HCT116 (cell line): ENCODE measurements at regions not wholly inside any gene's neighbourhood (a gene's known extent, or its start where the extent isn't known, plus 50 kb on each side); places are given as distances from the start of the nearest gene placed in this dataset.

Experiments used
- ATAC-seq: fragments of 200-7000 bp; cut with Tn5 transposase; 2 replicates; pipeline ENCODE4 v1.9.1; 2020; ENCODE audit warnings: mild to moderate bottlenecking, moderate library complexity
- BruUV-seq: library from RNA; stranded (reverse); fragments of 400-500 nt; replicated peaks from 2 replicates; lab custom pipeline; 2021; lab: Mats Ljungman, UMichigan
- CTCF ChIA-PET: fragments of 300-600 bp; sonication (Branson Sonifier 250); formaldehyde crosslinking; loops from one replicate; lab custom pipeline; 2021; ENCODE audit warnings: antibody characterized with exemption; lab: Charles Lee
- POLR2A ChIA-PET: fragments of 300-600, 350-600 bp; sonication (Branson Sonifier 250); formaldehyde crosslinking; loops from one replicate; lab custom pipeline; 2021; ENCODE audit warnings: antibody characterized with exemption; lab: Charles Lee
- RAD21 ChIA-PET, 2 experiments: fragments of 300-600 bp; sonication (Branson Sonifier 250); formaldehyde crosslinking; loops; one replicate each; lab custom pipeline; 2023; ENCODE audit warnings: low total read pairs in 2 of 2; ENCODE audit not compliant: uncharacterized antibody in 2 of 2, unreplicated experiment in 2 of 2, low non-redundant PET in 1 of 2; lab: Charles Lee
- DNase-seq: peaks from one replicate; pipeline ENCODE4 v3.0.0-alpha.2; 2010; ENCODE audit warnings: low read depth, low spot score
- H2AFZ ChIP-seq: fragments of 200-600 bp; shearing (Covaris generic), sonication (generic); 2 replicates; pipeline ENCODE4 v1.6.1; 2017; ENCODE audit warnings: low read depth, mixed run types, mixed read lengths, antibody characterized with exemption, low read length; ENCODE audit not compliant: poor library complexity, severe bottlenecking
- H3K27ac ChIP-seq: 2 replicates; pipeline ENCODE4 v1.5.1; 2012; ENCODE audit warnings: low read depth, low read length
- H3K27me3 ChIP-seq: fragments of 200-600 bp; sonication (generic); 2 replicates; pipeline ENCODE4 v1.6.1; 2016; ENCODE audit warnings: mixed run types, low read length, mixed read lengths; ENCODE audit not compliant: insufficient read depth
- H3K36me3 ChIP-seq, 2 experiments: fragments of 200-500 bp in 1 of 2; fragments of 200-600 bp in 1 of 2; sonication (Bioruptor generic) in 1 of 2; sonication (generic) in 1 of 2; 2 replicates each; pipeline versions ENCODE4 v1.5.1 to v1.6.1; 2014 to 2016; ENCODE audit warnings: low read length in 2 of 2, inconsistent platforms in 1 of 2, mixed read lengths in 1 of 2, mixed run types in 1 of 2; ENCODE audit not compliant: insufficient read depth in 2 of 2, control insufficient read depth in 1 of 2
- H3K4me1 ChIP-seq, 2 experiments: fragments of 200-600 bp in 1 of 2; sonication (generic) in 1 of 2; 2 replicates each; pipeline versions ENCODE4 v1.5.1 to v1.6.1; 2012 to 2017; ENCODE audit warnings: low read length in 2 of 2, inconsistent platforms in 1 of 2, mild to moderate bottlenecking in 1 of 2, mixed read lengths in 1 of 2, mixed run types in 1 of 2, moderate library complexity in 1 of 2; ENCODE audit not compliant: insufficient read depth in 2 of 2, control insufficient read depth in 1 of 2
- H3K4me2 ChIP-seq: fragments of 200-600 bp; sonication (generic); 2 replicates; pipeline ENCODE4 v1.6.1; 2017; ENCODE audit warnings: mixed run types, low read length, mixed read lengths
- H3K4me3 ChIP-seq, 2 experiments: fragments of 200-600 bp in 1 of 2; sonication (generic) in 1 of 2; replicated peaks in 1 of 2; 2 replicates each; pipeline ENCODE4 v1.5.1; 2011 to 2016; ENCODE audit warnings: low read length in 2 of 2, control low read depth in 1 of 2, low read depth in 1 of 2, mild to moderate bottlenecking in 1 of 2, mixed read lengths in 1 of 2, mixed run types in 1 of 2
- H3K79me2 ChIP-seq: fragments of 200-600 bp; sonication (generic); 2 replicates; pipeline ENCODE4 v1.6.1; 2017; ENCODE audit warnings: mild to moderate bottlenecking, mixed run types, low read length, moderate library complexity, mixed read lengths; ENCODE audit not compliant: insufficient read depth
- H3K9ac ChIP-seq: fragments of 200-600 bp; sonication (generic); 2 replicates; pipeline ENCODE4 v1.6.1; 2016; ENCODE audit warnings: low read length, mixed read lengths
- H3K9me2 ChIP-seq: fragments of 200-600 bp; sonication (generic), shearing (Covaris generic); 2 replicates; pipeline ENCODE4 v1.6.1; 2017; ENCODE audit warnings: mixed run types, mild to moderate bottlenecking, moderate library complexity; ENCODE audit not compliant: insufficient read depth
- H3K9me3 ChIP-seq, 2 experiments: fragments of 200-500 bp in 1 of 2; fragments of 200-600 bp in 1 of 2; sonication (Bioruptor generic) in 1 of 2; sonication (generic) in 1 of 2; 2 replicates each; pipeline ENCODE4 v1.6.1; 2014 to 2017; ENCODE audit warnings: low read length in 2 of 2, mixed read lengths in 2 of 2, inconsistent platforms in 1 of 2, low read depth in 1 of 2, mild to moderate bottlenecking in 1 of 2, mixed run types in 1 of 2, moderate library complexity in 1 of 2; ENCODE audit not compliant: control insufficient read depth in 1 of 2, insufficient read depth in 1 of 2
- H4K20me1 ChIP-seq: fragments of 200-600 bp; sonication (generic), shearing (Covaris generic); 2 replicates; pipeline ENCODE4 v1.6.1; 2017; ENCODE audit warnings: mixed run types, mild to moderate bottlenecking, moderate library complexity; ENCODE audit not compliant: insufficient read depth
- ELF1 ChIP-seq: IDR thresholded peaks from 2 replicates; pipeline ENCODE4 v1.6.1; 2012; ENCODE audit warnings: low read depth, borderline replicate concordance
- EZH2phosphoT487 ChIP-seq: fragments of 200-600 bp; IDR thresholded peaks from 2 replicates; pipeline ENCODE4 v1.6.1; 2018; ENCODE audit warnings: antibody characterized with exemption, borderline replicate concordance
- POLR2A ChIP-seq: IDR thresholded peaks from 2 replicates; pipeline ENCODE4 v1.7.0; 2011; ENCODE audit warnings: borderline replicate concordance; ENCODE audit not compliant: insufficient read depth, insufficient read length; ENCODE audit errors: extremely low read depth
- POLR2AphosphoS5 ChIP-seq: IDR thresholded peaks from 2 replicates; pipeline ENCODE4 v1.6.1; 2011; ENCODE audit warnings: mild to moderate bottlenecking, low read depth, low read length, moderate library complexity
- RAD21 ChIP-seq: IDR thresholded peaks from 2 replicates; pipeline ENCODE4 v1.6.1; 2012; ENCODE audit warnings: low read depth, mild to moderate bottlenecking
- YY1 ChIP-seq: IDR thresholded peaks from 2 replicates; pipeline ENCODE4 v1.6.1; 2011; ENCODE audit warnings: low read length, low read depth, moderate library complexity, mild to moderate bottlenecking; ENCODE audit not compliant: insufficient replicate concordance; ENCODE audit errors: extremely low read depth
- intact Hi-C: fragments of 100-400 bp; cut with micrococcal nuclease; formaldehyde crosslinking; loops from 2 replicates; pipeline ENCODE4 v1.10.0; 2022
- TF ChIP-seq, protein P1 (sequence below): IDR thresholded peaks from 2 replicates; pipeline ENCODE4 v1.6.1; 2011; ENCODE audit warnings: mild to moderate bottlenecking, low read length, moderate library complexity; ENCODE audit not compliant: insufficient replicate concordance; ENCODE audit errors: extremely low read depth
- TF ChIP-seq, protein P2 (sequence below): IDR thresholded peaks from 2 replicates; pipeline ENCODE4 v1.6.1; 2012
- TF ChIP-seq, protein P3 (sequence below): IDR thresholded peaks from 2 replicates; pipeline ENCODE4 v1.6.1; 2012; ENCODE audit warnings: low read depth

DNA sequence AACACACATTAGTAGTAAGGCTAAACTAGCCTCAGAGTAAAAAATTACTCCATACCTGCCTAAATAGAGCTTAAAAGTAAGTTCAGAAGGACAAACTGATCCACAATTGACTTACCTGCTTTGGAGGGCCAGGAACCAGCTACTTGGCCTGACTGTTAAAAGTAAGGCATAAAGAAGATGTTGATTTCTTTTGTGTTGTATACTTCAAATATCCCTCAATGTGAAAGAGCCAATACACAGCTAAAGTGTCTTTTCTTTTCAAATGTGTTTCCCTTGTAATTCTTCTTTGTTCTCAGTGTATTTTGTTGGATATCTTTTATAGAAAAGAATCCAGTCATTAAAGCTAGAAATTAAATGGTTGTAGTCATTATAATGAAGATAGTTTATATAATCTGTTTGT, 171.1 kb downstream of the TANC2 start:
- no peak overlapping the region for H3K4me3 ChIP-seq
- no peaks in the 10 kb centered on the region for H3K27me3 ChIP-seq
- intact Hi-C loops, result no loop called here
- H3K27ac ChIP-seq, result no peak overlapping the region
- TF ChIP-seq RAD21, result no peak
- no peak for TF ChIP-seq YY1
- TF ChIP-seq, protein P1, sequence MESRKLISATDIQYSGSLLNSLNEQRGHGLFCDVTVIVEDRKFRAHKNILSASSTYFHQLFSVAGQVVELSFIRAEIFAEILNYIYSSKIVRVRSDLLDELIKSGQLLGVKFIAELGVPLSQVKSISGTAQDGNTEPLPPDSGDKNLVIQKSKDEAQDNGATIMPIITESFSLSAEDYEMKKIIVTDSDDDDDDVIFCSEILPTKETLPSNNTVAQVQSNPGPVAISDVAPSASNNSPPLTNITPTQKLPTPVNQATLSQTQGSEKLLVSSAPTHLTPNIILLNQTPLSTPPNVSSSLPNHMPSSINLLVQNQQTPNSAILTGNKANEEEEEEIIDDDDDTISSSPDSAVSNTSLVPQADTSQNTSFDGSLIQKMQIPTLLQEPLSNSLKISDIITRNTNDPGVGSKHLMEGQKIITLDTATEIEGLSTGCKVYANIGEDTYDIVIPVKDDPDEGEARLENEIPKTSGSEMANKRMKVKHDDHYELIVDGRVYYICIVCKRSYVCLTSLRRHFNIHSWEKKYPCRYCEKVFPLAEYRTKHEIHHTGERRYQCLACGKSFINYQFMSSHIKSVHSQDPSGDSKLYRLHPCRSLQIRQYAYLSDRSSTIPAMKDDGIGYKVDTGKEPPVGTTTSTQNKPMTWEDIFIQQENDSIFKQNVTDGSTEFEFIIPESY, result no peak
- TF ChIP-seq EZH2phosphoT487, result no peak
- H3K36me3 ChIP-seq, result no peaks in the 10 kb centered on the region
- H3K4me1 ChIP-seq, result no peaks in the 10 kb centered on the region
- ChIA-PET RAD21 (no interaction called here), CTCF (interaction anchor here (1.0 kb wide), 1 partner anchor 9 kb away, joined by 3 read pairs; no protein-coding TSS in a partner anchor), POLR2A (interaction anchor here (1.4 kb wide), 1 partner anchor 10 kb away, joined by 3 read pairs; no protein-coding TSS in a partner anchor)
- no peaks in the 10 kb centered on the region for H3K9me3 ChIP-seq
- BruUV-seq, result no TSS peak
- no peak for DNase-seq
- H4K20me1 ChIP-seq, result no peaks in the 10 kb centered on the region
- no peaks in the 10 kb centered on the region for H3K9me2 ChIP-seq
- no peak overlapping the region for H2AFZ ChIP-seq
- no peaks in the 10 kb centered on the region for H3K79me2 ChIP-seq
- H3K9ac ChIP-seq, result no peak overlapping the region
- H3K4me2 ChIP-seq, result no peak overlapping the region
- no peak for ATAC-seq

DNA sequence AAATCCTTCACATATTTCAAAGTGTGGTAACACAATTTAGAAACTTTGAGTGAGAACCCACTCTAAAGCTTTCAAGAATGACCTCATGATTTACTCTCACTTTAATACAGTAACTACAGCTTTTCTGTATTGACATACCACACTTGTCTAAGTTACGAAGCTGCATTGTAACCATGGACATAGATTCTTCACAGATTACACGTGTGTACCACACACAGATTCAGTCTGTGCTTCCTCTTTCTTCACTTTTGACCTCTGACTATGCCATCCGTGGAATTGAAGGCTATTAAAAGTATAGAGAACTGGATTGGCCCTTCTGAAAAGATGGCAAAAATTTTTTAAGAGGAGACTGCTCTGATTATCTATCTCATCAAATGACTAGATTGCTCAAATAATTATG, 172.7 kb downstream of the TANC2 start:
- RAD21 ChIA-PET, result no interaction called here
- Histone ChIP-seq H3K9me2 (no peaks in the 10 kb centered on the region), H3K36me3 (no peaks in the 10 kb centered on the region), H3K4me1 (no peaks in the 10 kb centered on the region), H2AFZ (no peak overlapping the region), H3K4me3 (no peak overlapping the region), H4K20me1 (no peaks in the 10 kb centered on the region), H3K9me3 (no peaks in the 10 kb centered on the region), H3K4me2 (no peak overlapping the region), H3K79me2 (no peaks in the 10 kb centered on the region), H3K27me3 (no peaks in the 10 kb centered on the region), H3K27ac (no peak overlapping the region), H3K9ac (no peak overlapping the region)
- BruUV-seq, result no TSS peak
- POLR2A ChIA-PET, result interaction anchor here (1.5 kb wide), 1 partner anchor 87 kb away, joined by 3 read pairs; no protein-coding TSS in a partner anchor
- ATAC-seq (no peak), DNase-seq (no peak)
- TF ChIP-seq POLR2AphosphoS5, result no peak
- TF ChIP-seq, protein P2, sequence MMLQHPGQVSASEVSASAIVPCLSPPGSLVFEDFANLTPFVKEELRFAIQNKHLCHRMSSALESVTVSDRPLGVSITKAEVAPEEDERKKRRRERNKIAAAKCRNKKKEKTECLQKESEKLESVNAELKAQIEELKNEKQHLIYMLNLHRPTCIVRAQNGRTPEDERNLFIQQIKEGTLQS, result no peak
- TF ChIP-seq, protein P3, sequence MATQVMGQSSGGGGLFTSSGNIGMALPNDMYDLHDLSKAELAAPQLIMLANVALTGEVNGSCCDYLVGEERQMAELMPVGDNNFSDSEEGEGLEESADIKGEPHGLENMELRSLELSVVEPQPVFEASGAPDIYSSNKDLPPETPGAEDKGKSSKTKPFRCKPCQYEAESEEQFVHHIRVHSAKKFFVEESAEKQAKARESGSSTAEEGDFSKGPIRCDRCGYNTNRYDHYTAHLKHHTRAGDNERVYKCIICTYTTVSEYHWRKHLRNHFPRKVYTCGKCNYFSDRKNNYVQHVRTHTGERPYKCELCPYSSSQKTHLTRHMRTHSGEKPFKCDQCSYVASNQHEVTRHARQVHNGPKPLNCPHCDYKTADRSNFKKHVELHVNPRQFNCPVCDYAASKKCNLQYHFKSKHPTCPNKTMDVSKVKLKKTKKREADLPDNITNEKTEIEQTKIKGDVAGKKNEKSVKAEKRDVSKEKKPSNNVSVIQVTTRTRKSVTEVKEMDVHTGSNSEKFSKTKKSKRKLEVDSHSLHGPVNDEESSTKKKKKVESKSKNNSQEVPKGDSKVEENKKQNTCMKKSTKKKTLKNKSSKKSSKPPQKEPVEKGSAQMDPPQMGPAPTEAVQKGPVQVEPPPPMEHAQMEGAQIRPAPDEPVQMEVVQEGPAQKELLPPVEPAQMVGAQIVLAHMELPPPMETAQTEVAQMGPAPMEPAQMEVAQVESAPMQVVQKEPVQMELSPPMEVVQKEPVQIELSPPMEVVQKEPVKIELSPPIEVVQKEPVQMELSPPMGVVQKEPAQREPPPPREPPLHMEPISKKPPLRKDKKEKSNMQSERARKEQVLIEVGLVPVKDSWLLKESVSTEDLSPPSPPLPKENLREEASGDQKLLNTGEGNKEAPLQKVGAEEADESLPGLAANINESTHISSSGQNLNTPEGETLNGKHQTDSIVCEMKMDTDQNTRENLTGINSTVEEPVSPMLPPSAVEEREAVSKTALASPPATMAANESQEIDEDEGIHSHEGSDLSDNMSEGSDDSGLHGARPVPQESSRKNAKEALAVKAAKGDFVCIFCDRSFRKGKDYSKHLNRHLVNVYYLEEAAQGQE, result no peak
- TF ChIP-seq ELF1, result no peak
- no peak for TF ChIP-seq POLR2A
- intact Hi-C loops, result no loop called here
- CTCF ChIA-PET, result interaction anchor here (0.6 kb wide), 1 partner anchor 57 kb away, joined by 4 read pairs; no protein-coding TSS in a partner anchor
